Lower lobe of right lung (tissue), 2 donors: ENCODE measurements at regions not wholly inside any gene's neighbourhood (a gene's known extent, or its start where the extent isn't known, plus 50 kb on each side); places are given as distances from the start of the nearest gene placed in this dataset.
A peak's percentile ranks its signal among the peaks of the same experiment; 100 is the strongest.

ENCODE experiments used
- ATAC-seq, 2 donors: fragments of 200-7000 bp; cut with Tn5 transposase; one replicate each; pipeline ENCODE4 v1.9.1; 2020 to 2022; ENCODE audit warnings: mild to moderate bottlenecking in 2 of 2, moderate library complexity in 2 of 2
- DNase-seq: peaks from one replicate; pipeline ENCODE4 v3.0.0-alpha.2; 2020
- H3K27ac ChIP-seq: fragments of 200-600 bp; one replicate; pipeline ENCODE4 v1.8.0; 2022
- H3K27me3 ChIP-seq: fragments of 200-600 bp; one replicate; pipeline ENCODE4 v1.8.0; 2022; ENCODE audit warnings: low read depth
- H3K36me3 ChIP-seq: fragments of 200-600 bp; one replicate; pipeline ENCODE4 v1.8.0; 2022; ENCODE audit warnings: mild to moderate bottlenecking
- H3K4me1 ChIP-seq: fragments of 200-600 bp; one replicate; pipeline ENCODE4 v1.8.0; 2022
- H3K4me3 ChIP-seq: fragments of 200-600 bp; one replicate; pipeline ENCODE4 v1.8.0; 2022; ENCODE audit warnings: mild to moderate bottlenecking
- H3K9me3 ChIP-seq: fragments of 200-600 bp; one replicate; pipeline ENCODE4 v1.8.0; 2022
- intact Hi-C: fragments of 100-400 bp; cut with DNase I; formaldehyde crosslinking; loops from one replicate; pipeline ENCODE4 v1.11.0; 2022
- TF ChIP-seq, protein P1 (sequence below): fragments of 200-600 bp; IDR thresholded peaks from one replicate; pipeline ENCODE4 v1.8.0; 2022; ENCODE audit warnings: antibody characterized with exemption, mild to moderate bottlenecking
- donor health status: DM: no; HTN: yes; CAD: no; lungs with severe emphysema.

GRCh38 chr13:50419331-50419865, 404.2 kb downstream of the KCNRG start:
- Histone ChIP-seq H3K9me3 (no peaks in the 10 kb centered on the region), H3K4me1 (peaks cover 26% of the 10 kb centered on the region), H3K27me3 (no peaks in the 10 kb centered on the region), H3K27ac (peak overlapping the region; percentile 9), H3K36me3 (no peaks in the 10 kb centered on the region), H3K4me3 (no peak overlapping the region)
- DNase-seq: no peak
- TF ChIP-seq, protein P1, sequence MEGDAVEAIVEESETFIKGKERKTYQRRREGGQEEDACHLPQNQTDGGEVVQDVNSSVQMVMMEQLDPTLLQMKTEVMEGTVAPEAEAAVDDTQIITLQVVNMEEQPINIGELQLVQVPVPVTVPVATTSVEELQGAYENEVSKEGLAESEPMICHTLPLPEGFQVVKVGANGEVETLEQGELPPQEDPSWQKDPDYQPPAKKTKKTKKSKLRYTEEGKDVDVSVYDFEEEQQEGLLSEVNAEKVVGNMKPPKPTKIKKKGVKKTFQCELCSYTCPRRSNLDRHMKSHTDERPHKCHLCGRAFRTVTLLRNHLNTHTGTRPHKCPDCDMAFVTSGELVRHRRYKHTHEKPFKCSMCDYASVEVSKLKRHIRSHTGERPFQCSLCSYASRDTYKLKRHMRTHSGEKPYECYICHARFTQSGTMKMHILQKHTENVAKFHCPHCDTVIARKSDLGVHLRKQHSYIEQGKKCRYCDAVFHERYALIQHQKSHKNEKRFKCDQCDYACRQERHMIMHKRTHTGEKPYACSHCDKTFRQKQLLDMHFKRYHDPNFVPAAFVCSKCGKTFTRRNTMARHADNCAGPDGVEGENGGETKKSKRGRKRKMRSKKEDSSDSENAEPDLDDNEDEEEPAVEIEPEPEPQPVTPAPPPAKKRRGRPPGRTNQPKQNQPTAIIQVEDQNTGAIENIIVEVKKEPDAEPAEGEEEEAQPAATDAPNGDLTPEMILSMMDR: no peak
- intact Hi-C loops: no loop called here
- ATAC-seq: no peak

DNA sequence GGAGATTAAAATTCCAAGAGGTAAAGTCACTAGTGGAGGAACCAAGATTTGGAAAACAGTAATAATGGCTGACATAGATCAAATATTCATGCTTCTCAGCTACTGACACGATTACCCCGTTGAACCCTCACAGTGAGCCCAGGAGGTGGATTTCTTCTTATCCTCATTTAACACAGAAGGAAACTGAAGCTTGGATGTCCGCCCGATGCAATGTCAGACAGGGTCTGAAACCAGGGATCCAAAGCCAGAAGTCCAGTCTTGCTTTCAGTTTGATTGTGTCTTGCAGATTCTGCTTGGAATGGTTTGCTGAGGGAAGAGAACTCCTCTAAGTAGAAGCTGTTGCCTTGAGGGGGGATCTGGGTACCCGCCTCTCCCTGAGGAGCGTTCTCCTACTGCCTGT, 404.7 kb downstream of the KCNRG start:
- peaks cover 26% of the 10 kb centered on the region for H3K4me1 ChIP-seq
- no peaks in the 10 kb centered on the region for H3K27me3 ChIP-seq
- TF ChIP-seq, protein P1: no peak
- H3K9me3 ChIP-seq: no peaks in the 10 kb centered on the region
- intact Hi-C loops: no loop called here
- H3K4me3 ChIP-seq: no peak overlapping the region
- DNase-seq (no peak), ATAC-seq (no peak)
- no peaks in the 10 kb centered on the region for H3K36me3 ChIP-seq
- H3K27ac ChIP-seq: peak overlapping the region; percentile 9

DNA sequence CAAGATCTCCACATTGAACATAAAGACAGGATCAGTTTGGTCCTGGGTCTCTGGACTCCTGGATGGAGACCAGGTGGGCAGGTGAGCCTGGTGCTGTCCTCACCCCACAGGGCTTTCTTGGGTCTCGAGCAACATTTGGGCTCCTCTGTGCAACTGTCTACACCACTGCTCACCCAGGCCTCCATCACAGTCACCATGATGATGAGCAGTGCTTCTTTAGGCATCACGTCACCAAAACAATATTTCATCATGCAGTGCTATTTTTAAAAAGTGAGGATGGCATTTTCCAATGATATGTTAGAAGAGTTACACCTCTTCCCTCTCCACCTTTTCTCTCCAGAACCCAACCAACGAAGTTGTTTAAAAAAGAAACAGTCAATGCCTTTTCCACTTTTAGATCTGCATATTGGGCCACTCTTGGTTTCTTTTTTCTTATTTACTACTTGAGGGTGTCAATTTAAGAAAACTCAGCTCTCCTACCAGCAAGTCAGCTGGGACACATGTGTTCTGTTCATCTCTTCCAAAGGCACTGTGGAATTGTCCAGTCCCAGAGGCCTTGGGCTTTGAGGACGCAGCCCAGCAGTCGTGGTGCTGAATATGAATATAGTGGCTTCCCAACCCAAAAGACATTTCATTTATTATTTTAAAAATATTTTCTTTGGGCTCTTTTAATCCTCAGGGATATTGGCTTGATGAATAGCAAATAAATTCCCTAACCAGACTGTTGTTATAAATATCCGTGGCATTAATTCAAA, 405.7 kb downstream of the KCNRG start:
- intact Hi-C loops: no loop called here
- H3K27ac ChIP-seq: no peak overlapping the region
- no peaks in the 10 kb centered on the region for H3K9me3 ChIP-seq
- no peaks in the 10 kb centered on the region for H3K27me3 ChIP-seq
- no peaks in the 10 kb centered on the region for H3K36me3 ChIP-seq
- no peak for ATAC-seq
- TF ChIP-seq, protein P1: no peak
- no peak for DNase-seq
- peaks cover 26% of the 10 kb centered on the region for H3K4me1 ChIP-seq
- no peak overlapping the region for H3K4me3 ChIP-seq

GRCh38 chr13:50421473-50422130, 406.4 kb downstream of the KCNRG start:
- H3K4me3 ChIP-seq: no peak overlapping the region
- peaks cover 26% of the 10 kb centered on the region for H3K4me1 ChIP-seq
- TF ChIP-seq, protein P1: no peak
- DNase-seq (no peak), ATAC-seq (no peak)
- H3K27me3 ChIP-seq: no peaks in the 10 kb centered on the region
- H3K36me3 ChIP-seq: no peaks in the 10 kb centered on the region
- H3K27ac ChIP-seq: no peak overlapping the region
- no peaks in the 10 kb centered on the region for H3K9me3 ChIP-seq
- intact Hi-C loops: no loop called here

DNA sequence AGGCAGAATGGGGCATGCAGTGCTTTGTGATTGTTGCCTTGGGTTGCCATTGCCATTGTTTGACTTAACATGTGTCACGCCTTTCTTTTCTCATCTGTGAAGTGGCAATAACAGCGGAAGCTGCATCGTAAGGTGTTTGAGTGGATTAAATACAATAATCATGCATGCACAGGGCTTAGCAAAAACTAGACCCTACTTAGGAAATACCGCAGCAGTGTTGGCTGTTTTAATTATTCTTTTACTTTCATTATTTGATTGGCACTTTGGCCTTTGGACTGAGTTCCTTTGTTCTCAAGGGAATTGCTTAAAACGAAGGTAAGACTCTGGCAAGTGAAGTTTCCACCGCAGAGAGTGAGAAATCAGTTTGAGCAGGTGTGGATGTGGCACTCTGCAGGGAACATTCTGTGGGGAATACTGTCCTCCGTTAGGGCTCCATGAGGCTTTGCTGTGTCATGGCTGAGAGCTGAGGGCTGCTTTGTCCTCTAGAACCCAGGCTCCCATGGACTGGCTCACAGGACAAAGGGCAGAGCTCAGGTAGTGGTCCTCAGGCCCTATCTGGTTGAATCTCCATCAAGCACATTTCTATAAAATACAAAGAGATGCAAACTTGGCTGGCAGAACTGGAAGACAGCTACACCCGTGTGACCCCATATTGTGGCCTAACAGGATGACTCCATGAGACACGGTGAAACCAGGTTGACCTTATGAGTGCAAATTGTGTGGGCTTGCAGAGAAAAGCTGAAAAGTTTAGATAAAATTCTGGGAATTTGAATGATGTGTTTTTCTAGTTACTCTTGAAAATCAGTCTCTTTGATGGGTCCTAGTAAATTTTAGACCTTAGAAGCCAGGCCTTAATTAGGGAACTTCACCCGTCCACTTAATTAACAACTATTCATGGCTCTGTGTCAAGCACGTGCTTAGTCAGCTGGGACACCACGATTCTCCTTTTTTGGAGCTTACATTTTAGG, 407.2 kb downstream of the KCNRG start:
- peak in 1 of 2 donors; percentile 25 for ATAC-seq
- H3K27ac ChIP-seq: no peak overlapping the region
- intact Hi-C loops: no loop called here

More for the DNA sequence above, 407.2 kb downstream of the KCNRG start:
- Histone ChIP-seq H3K9me3 (no peaks in the 10 kb centered on the region), H3K4me1 (peaks cover 26% of the 10 kb centered on the region), H3K4me3 (no peak overlapping the region), H3K36me3 (no peaks in the 10 kb centered on the region), H3K27me3 (no peaks in the 10 kb centered on the region)
- TF ChIP-seq, protein P1: no peak
- no peak for DNase-seq
